ENCODE measurements at regions not wholly inside any gene's neighbourhood (a gene's known extent, or its start where the extent isn't known, plus 50 kb on each side); places are given as distances from the start of the nearest gene placed in this dataset.
"Not testable (repeated sequence)": the region's sequence is repeated elsewhere in the genome, so short reads cannot be mapped to it uniquely, and the experiment has no call there.

DNA sequence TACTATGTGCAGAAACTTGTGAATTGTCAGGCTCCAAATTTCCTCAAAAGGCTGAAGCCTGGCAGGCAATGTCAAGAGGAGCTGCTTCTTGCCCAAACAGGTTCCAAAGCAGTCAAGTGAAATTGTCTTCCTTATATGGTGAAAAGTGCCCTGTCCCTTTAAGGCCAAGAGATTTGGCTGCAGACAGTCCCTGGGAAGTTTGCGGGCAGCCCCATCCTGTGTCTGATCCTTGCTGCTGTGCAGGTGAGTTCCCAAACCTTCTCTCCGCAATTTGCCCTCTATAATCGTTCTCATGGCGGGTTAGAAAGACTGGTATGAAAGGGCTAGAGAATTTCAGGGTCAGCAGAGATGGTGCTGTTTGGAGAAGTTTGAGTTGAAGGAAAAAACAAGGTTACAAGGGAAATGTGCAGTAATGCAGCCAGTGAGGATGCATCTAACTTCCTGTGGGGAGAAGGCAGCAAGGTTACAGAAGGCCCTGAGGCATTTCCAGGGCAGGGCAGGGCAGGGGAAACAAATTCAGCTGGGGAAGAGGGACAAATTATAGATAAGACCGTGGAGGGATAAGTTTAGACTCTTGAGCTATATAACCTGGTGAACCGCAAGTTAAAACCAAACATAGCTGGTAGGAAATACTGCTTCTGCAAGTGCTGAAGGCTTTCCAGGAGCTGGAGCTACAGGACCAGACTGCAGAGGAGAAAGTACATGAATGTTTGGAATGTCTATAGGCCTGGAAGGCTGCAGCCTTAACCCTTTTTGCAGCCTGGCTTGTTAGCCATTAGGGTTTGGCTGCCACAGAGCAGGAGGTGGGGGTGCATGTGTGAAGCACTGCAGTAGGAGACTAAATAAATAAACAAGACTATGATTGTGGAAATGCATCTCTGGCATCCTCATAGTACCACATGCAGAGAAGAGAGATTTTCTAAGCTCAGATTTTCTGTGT, 256.2 kb upstream of the IL12A start:
- DNase-seq (no peak), ATAC-seq (ENCODE audit: poor library complexity) (peak; percentile 91)
- intact Hi-C loops (cut with DNase I), result no loop called here

- ATAC-seq (ENCODE audit: poor library complexity) (no peak), DNase-seq (no peak)
- intact Hi-C loops (cut with DNase I), result no loop called here
Observed at GRCh38 chr3:159733194-159733860, 255.3 kb upstream of the IL12A start.

DNA sequence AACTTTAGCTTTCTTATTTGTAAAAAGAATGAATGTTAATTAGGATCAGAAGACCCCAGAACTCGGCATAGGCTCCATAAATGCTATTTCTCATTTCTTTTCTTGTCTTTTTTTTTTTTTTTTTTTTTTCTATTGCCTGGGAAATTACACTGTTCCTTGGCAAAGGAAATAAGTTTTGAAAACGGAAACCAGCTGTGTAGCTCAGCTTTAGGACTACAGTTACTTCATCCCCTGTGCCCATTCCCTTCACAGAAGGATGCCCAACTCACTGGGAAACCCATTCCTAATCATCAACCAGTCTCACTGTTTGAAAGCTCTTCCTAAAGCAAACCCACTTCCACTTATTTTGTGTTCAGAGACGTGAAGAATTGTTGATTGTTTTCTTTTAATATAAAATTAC, 254.0 kb upstream of the IL12A start:
- ATAC-seq (ENCODE audit: poor library complexity) (no peak), DNase-seq (no peak)
- intact Hi-C loops (cut with DNase I), result no loop called here

DNA sequence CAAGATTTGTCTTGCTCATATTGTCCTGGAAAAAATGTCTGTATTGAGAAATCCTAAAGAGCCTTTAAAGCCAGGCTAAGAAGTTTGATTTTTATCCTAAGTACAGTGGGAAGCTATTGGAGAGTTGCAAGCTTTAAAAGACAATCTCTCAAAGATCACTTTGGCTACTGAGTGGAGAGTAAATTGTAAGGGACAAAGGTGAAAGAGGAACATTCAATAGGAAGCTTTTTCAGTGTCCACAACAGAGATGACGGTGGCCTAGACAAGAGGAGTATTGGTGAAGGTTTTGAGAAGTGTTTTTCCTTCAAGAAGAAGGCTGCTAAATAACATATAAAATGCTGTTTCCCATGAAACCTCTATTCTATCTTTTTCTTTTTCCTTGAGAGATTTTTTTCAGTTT, 249.5 kb upstream of the IL12A start:
- intact Hi-C loops (cut with DNase I), result no loop called here
- ATAC-seq (ENCODE audit: poor library complexity), result no peak
- DNase-seq, result no peak

DNA sequence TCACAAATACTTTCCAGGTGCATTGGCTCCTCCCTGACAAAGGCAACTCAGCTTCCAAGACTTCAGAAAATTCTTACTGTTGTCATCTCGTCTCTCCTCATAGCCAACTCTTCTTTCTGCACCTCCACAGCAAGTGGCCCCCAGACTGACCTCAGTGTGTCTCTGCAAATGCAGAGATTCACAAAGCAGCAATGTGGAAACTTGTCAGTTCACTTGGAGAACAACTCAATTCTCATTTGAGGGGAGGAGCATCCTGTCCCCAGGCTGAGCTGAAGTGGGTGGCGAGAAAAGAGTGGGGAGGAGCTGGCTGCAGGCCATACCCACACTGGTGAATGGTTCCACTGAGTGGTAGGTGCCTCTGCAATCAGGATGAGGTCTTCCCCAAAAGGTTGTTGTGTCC, 248.7 kb upstream of the IL12A start:
- intact Hi-C loops (cut with DNase I), result no loop called here
- no peak for DNase-seq
- ATAC-seq (ENCODE audit: poor library complexity), result no peak

GRCh38 chr3:159741281-159741680, 247.4 kb upstream of the IL12A start:
- intact Hi-C loops (cut with DNase I), result no loop called here
- ATAC-seq (ENCODE audit: poor library complexity) (no peak), DNase-seq (no peak)

- no peak for ATAC-seq (ENCODE audit: poor library complexity)
Observed at GRCh38 chr3:159748425-159748824, 240.2 kb upstream of the IL12A start.

GRCh38 chr3:159749406-159749805, 239.2 kb upstream of the IL12A start:
- no peak for DNase-seq
- ATAC-seq (ENCODE audit: poor library complexity), result no peak
- intact Hi-C loops (cut with DNase I), result no loop called here

More at GRCh38 chr3:159748425-159748824, 240.2 kb upstream of the IL12A start:
- DNase-seq, result no peak
- intact Hi-C loops (cut with DNase I), result no loop called here

DNA sequence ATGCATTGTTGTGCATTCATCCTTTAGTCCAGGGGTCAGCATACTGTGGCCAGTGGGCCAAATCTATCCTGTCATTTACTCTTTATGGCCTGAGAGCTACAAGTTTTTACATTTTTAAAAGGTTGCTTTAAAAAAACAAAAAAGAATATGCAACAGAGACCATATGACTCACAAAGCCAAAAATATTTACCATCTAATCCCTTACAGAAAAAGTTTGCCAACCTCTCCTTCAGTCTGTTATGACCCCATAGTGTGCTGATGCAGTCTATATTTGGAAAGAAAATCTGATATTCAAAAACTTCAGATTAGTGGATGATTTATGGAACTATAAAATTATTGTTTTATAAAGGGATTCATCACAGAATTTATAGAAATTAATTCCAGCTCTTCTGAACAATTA, 237.5 kb upstream of the IL12A start:
- DNase-seq (no peak), ATAC-seq (ENCODE audit: poor library complexity) (no peak)
- intact Hi-C loops (cut with DNase I), result no loop called here

DNA sequence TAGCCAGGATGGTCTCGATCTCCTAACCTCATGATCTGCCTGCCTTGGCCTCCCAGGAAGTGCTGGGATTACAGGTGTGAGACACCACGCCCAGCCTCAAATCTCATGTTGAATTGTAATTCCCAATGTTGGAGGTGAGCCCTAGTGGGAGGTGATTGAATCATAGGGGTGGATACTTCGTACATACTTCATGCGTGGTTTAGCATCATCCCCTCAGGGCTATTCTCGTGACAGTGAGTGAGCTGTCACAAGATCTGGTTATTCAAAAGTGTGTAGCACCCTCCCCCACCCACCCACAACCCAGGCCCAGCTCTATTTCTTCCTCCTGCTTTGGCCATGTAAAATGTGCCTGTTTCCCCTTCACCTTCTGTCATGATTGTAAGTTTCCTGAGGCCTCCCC, 236.9 kb upstream of the IL12A start:
- ATAC-seq (ENCODE audit: poor library complexity) (no peak), DNase-seq (no peak)
- intact Hi-C loops (cut with DNase I), result no loop called here

DNA sequence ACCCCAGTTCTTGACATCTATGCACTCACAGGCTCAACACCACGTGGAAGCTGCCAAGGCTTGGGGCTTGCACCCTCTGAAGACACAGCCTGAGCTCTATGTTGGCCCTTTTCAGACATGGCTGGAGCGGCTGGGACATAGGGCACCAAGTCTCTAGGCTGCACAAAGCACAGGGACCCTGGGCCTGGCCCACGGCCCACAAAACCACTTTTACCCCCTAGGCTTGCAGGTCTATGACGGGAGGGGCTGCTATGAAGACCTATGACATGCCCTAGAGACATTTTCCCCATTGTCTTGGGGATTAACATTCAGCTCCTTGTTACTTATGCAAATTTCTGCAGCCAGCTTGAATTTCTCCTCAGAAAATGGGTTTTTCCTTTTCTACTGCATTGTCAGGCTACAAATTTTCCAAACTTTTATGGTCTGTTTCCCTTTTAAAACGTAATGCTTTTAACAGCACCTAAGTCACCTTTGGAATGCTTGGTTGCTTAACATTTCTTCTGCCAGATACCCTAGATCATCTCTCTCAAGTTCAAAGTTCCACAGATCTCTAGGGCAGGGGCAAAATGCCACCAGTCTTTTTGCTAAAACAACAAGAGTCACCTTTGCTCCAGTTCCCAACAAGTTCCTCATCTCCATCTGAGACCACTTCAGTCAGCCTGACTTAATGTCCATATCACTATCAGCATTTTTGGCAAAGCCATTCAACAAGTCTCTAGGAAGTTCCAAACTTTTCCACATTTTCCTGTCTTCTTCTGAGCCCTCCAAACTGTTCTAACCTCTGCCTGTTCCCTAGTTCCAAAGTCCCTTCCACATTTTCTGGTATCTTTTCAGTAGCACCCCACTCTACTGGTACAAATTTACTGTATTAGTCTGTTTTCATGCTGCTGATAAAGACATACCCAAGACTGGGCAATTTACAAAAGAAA, 232.1 kb upstream of the IL12A start:
- intact Hi-C loops (cut with DNase I); DNase-seq; ATAC-seq (ENCODE audit: poor library complexity): not testable (repeated sequence)

GRCh38 chr3:159757341-159758060, 231.1 kb upstream of the IL12A start:
- ATAC-seq (ENCODE audit: poor library complexity) (no peak), DNase-seq (no peak)
- intact Hi-C loops (cut with DNase I), result no loop called here

DNA sequence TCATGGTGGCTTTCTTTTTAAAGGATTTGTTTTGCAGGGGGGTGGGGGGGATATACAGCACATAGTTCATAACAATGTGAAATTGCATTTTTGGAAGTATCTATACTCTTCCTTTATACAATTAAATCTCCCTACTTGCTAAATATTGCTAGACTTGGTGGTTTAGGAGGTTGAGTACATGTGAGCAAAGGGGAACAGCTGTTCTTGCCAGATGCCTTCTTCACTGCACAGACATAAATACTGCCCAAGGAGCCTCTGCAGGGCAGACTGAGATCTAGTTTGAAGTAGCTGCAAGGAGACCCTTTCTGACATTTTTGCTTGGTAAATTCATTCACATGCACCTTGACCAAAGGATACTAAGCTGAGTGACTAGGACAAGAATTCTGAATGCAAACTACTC, 228.6 kb upstream of the IL12A start:
- intact Hi-C loops (cut with DNase I), result loop anchor here (5.0 kb wide), 1 partner anchor 37 kb away; no protein-coding TSS in a partner anchor
- DNase-seq (no peak), ATAC-seq (ENCODE audit: poor library complexity) (no peak)

GRCh38 chr3:159761369-159761768, 227.3 kb upstream of the IL12A start:
- intact Hi-C loops (cut with DNase I), result loop anchor here (5.0 kb wide), 1 partner anchor 36 kb away; no protein-coding TSS in a partner anchor
- DNase-seq (peak; percentile 56), ATAC-seq (ENCODE audit: poor library complexity) (no peak)

- no peak for ATAC-seq (ENCODE audit: poor library complexity)
- no peak for DNase-seq
- intact Hi-C loops (cut with DNase I), result loop anchor here (5.0 kb wide), 1 partner anchor 35 kb away; no protein-coding TSS in a partner anchor
Observed at GRCh38 chr3:159761848-159762635, 226.6 kb upstream of the IL12A start.

DNA sequence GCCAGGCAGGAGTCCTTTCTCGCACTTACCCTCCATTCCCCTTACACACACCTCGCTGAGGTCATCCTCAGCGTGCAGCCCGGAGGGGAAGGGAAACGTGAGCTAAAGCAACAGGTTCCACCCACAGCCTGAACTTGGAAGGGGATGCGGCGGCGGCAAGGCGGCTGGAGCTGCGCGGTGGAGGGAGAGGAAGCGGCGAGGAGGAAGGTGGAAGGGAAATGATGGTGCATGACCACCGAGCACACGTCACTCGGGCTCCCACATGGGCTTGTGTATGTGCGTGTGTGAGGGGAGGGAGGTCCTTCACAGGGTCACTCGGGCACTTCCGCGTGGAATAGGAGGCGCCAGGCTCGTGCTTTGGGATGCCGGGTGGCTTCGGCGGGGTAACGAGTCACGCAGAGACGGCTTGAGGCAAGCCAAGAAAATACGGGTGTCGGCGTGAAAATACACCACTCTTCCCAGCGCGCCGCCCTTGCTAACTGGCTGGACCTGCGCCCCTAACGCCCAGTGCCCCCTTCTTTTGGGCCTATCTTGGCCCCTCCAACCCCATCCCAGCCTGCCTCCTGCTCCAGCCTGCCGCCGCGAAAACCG, 225.5 kb upstream of the IL12A start:
- ATAC-seq (ENCODE audit: poor library complexity) (peak; percentile 34), DNase-seq (peak; percentile 79)
- intact Hi-C loops (cut with DNase I), result loop anchor here (5.0 kb wide), 1 partner anchor 34 kb away; no protein-coding TSS in a partner anchor
